IMR-90 (cell line): ENCODE measurements at regions not wholly inside any gene's neighbourhood (a gene's known extent, or its start where the extent isn't known, plus 50 kb on each side); places are given as distances from the start of the nearest gene placed in this dataset.

Experiments used
- CTCF ChIP-seq: conservative IDR thresholded peaks from 2 replicates; pipeline ENCODE4 v1.5.1; 2012; ENCODE audit warnings: mild to moderate bottlenecking, low read depth, low read length, improper control_type of control experiment
- POLR2A ChIP-seq: IDR thresholded peaks from 2 replicates; pipeline ENCODE4 v1.6.1; 2012; ENCODE audit warnings: mild to moderate bottlenecking, low read depth, low read length

GRCh38 chr2:237161189-237161588 is 75.5 kb downstream of the COPS8 start:
- no peak for TF ChIP-seq CTCF
- TF ChIP-seq POLR2A, result no peak
